ENCODE measurements at regions not wholly inside any gene's neighbourhood (a gene's known extent, or its start where the extent isn't known, plus 50 kb on each side); places are given as distances from the start of the nearest gene placed in this dataset.

GRCh38 chr3:116630494-116630893 lies 79.1 kb upstream of the TUSC7 start:
- TF ChIP-seq REST (IDR thresholded peaks at IDR 0.05; ENCODE audit: insufficient read depth in 1 of 2, low read depth in 2 of 2, low read length in 2 of 2) (no peak), POLR2AphosphoS5 (IDR thresholded peaks at IDR 0.05; ENCODE audit: low read depth, low read length) (no peak)
